NCI-H2171 (cell line): ENCODE measurements at regions not wholly inside any gene's neighbourhood (a gene's known extent, or its start where the extent isn't known, plus 50 kb on each side); places are given as distances from the start of the nearest gene placed in this dataset.

Experiments used
- DNase-seq: peaks from one replicate; lab custom pipeline; 2025; lab: John Stamatoyannopoulos, UW

DNA sequence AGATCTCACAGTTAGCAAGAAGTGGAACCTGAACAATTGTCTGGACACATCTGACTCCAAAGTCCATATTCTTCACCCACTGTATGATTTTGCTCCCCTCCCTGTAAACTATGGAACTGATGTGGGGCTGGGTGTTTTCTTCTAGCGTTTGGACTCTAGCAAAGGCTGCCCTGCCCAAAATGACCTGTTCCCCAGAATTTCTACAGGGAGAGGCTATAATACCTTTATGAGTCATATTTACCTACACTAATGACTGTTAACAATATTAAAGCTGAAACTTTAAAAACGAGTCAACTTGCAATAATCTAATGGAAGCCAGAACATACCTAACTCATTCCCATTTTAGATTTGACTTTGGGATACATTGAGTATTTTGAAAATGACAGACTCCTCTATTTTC is 531.2 kb upstream of the CFAP20DC start:
- no peak for DNase-seq

DNA sequence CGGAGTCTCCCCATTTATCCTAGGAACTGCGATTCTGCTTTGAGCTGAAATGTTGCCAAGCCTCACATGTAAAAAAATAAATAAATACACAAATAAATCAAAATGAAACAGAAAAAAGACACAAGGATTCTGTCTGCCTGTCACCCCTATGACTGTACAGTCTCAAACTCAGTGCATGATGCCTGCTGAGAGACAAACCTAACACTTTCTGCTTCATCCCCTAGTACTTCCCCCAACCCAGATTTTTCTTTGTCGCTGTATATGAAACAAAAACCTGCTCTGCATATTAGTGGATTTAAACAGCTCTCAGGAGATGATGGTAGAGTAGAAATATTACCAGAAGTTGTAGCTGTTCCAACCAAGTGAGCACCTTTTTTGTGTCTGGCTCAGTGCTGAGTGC is 530.7 kb upstream of the CFAP20DC start:
- no peak for DNase-seq

DNA sequence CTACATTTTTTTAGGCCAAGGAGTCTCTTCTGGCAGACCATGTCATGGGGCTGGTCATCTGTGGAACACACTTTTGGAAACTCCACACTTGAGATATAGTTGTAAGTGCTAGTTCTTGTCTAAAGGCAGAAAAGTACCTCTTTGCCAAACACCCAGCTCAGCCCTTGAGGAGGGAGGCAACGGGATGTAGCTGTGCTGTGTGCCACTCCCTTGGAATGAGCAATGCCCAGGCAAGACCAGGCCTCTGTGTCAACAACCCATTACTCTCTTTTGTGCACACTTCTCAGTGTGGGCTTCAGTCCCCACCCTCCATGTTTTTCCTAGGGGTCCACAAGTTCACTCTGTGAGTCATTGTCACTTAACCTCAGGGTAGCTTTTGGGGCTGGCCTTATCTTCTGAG is 528.3 kb upstream of the CFAP20DC start:
- DNase-seq = no peak

DNA sequence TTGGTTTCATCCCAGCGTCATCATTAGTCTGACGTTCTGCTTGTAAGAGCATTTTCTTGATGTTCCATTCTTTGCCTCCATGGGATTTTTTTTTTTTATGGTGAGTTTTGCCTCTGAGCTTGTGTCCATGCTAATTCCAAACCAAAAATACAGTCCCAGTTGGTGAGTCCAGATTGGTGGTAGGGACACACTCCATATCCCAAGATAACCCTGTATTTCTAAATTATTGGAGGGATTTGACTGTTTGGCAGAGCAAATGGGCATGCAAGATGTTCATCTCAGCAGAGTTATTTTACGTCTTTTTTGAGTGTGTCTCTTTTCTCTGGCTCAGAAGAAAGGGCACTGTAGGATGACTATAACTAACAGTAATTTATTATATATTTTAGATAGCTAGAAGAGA is 526.8 kb upstream of the CFAP20DC start:
- no peak for DNase-seq

DNA sequence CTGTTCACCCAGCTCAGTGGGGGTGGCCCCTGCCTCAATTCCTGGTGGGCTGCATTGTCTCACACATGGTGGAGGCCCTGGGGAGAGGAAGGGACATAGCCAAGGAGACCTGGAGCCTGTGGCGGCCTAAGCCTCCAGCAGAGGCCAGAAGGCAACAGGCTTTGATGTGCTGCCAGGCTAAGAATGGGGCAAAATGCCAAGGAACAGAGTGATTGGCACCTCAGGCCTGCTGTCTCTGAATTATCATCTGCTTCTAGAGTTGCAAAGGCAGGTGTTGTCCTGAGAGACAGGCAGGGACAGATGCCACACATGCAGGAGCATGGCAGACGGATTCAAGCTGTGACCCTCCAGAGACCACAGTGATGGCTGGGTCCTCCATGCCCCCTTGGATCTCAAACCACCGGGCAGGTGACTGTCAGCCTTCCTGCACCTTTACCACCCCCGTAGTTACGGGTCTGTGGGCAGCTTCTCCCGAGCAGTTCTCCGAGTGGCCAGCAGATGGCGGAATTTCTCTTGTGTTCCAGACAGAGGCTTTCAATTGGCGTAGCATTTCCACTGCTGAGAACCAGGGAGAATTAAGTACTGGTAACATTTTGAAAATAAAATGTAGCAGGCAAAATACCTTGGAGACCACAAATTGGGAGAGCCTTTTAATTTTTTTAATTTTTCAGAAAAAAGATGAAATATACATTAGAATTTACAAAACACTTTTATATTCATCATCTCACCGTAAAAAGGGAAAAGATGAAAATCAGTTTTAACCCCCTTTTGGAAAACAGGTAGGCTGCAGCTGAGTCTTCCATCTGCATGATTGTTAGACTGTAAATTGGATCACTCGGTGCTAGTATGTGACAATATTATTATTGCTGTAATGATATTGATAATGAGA is 525.5 kb upstream of the CFAP20DC start:
- DNase-seq = peak; percentile 88

DNA sequence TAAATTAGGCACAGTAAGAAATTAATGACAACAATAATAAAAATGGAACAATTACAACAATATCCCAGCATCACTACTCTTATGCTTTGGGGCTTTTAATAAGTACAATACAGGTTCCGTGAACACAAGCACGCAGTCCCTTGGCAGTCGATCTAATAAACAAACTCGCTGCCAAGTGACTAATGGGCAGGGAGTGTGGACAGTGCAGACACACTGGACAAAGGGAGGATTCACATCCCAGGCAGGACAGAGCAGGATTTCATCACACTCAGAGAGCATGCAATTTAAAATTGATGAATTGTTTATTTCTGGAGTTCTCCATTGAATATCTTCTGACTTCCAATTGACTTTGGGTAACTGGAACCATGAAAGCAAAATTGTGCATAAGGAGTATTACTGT is 524.1 kb upstream of the CFAP20DC start:
- DNase-seq = no peak

DNA sequence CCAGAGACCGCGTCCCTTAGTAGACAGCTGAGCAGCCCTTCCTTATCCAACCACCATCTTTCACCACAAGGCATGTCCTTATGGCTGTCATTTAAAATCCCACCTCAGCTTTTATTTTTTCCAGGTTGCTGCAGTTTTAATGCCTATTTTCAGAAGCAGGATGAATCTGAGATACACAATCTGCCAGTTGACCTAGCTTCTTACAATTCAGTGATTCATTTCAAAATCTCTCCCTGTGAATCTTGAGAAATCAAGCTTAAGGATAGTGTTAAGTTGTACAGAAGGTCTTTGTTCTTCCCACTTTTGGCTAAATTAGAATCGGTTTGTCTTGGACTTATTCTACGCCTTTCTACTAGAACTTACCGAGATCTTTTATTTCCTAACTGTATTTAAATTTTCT is 522.3 kb upstream of the CFAP20DC start:
- DNase-seq = no peak

DNA sequence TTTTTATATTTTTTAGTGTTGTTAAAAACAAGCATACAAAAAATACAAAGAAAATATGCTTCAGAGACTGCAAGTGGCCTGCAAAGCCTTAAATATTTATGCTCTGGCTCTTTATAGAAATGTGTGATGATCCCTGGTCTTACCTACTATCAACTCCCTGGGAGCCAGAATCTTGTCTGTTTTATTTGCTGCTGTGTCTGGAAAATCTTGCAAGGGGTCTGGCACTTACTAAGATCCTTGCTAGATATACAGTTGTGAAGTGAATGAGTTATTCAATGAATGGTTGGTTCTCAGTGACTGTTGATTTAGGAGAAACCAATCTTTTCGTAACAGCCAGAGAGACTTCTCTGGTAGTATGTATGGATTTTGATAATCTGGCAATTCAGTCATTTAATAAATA is 521.0 kb upstream of the CFAP20DC start:
- DNase-seq = no peak

DNA sequence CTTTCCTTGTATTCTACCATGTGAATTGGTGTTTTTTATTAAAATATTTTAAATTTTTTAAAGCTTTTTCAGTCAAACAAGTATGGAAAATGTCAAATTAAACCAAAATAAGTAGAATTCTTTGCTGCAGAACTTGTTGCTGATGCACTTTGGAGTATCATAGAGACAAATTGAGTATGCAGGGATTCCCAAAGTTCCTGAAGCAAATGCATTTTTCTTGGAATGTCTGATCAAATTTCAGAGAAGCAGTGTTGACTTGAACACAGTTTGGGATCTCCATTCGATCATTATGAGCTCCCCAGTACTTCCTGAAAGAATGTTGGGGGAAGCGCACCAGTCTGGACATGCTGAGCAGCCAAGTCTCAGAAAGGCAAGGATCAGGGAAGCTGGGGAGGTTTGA is 517.8 kb upstream of the CFAP20DC start:
- no peak for DNase-seq

DNA sequence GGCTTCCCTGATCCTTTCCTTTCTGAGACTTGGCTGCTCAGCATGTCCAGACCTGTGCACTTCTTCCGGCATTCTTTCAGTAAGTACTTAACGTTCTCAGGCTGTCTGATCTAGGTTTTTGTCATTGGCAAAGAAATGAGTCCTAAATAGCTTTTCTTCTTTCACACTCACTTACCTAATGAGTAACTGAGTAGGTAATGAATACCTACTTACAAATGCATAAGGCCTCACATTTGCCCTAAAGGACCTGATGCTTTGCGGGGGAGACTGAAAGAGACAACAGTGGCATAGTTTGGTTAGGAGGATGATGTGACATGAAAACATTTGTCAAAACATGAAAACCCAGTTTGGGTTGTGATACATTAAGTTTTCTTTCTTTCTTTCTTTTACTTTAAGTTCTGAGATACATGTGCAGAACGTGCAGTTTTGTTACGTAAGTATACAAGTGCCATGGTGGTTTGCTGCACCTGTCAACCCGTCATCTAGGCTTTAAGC is 516.7 kb upstream of the CFAP20DC start:
- DNase-seq = no peak

DNA sequence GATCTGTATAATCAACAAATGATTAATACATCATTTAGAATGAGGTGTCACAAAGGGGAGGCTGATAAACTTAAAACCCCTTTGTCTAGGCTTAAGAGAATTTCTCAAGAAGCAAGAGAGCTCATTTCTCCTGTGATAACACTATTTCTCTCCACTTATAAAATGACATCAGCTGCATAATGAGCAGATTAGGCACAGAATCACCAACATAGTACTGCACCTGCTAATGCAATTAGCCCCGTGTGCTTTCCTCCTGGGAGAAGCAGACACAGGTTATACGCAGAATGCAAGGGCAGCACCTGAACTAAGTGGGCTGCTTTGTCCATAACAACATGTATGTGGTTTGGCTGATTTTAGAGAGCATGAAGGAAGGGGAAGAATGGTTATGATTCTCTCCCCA is 515.3 kb upstream of the CFAP20DC start:
- DNase-seq = no peak

DNA sequence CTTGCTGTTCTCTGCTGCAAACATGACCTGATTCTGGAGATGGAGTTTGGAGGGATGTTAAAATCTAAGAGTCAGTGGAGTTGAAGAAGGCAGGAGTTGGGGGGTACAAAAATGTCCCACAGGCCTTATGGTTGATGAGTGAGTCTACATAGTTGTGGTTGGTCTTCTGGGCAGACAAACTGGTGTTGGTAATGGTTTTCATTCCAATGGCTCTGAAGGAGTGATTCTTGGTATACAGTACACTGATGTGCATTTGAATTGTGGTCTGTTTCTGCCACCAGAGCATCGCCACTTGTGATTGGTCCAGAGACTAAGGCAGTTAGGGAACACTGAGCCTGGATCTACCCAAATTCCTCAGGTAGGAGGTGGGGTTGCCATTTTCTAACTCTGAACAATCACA is 514.1 kb upstream of the CFAP20DC start:
- DNase-seq = no peak

DNA sequence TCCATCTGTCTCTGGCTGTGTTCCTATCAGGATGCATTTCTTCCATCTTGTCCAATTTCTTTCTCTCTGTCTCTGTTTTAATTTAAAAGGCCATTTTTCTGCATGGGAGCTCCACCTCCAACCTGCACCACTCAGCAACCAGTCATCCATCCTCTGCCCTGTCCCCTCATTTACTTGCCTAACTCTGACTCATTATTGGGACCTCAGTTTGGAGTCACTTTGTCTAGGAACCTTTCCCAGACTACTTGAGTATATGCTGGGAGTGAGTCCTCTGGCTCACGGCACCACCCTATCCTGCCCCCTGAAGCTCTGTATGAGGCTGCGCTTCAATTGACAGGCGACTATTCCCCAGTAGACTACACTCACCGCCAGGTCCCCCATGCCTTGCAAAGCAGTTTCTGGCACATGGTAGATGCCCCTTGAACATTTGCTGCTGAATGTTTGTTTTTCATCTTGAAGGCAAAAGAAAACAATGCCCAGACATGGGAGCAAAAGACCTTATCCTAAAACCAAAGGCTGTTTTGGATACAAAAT is 513.3 kb upstream of the CFAP20DC start:
- DNase-seq = no peak

DNA sequence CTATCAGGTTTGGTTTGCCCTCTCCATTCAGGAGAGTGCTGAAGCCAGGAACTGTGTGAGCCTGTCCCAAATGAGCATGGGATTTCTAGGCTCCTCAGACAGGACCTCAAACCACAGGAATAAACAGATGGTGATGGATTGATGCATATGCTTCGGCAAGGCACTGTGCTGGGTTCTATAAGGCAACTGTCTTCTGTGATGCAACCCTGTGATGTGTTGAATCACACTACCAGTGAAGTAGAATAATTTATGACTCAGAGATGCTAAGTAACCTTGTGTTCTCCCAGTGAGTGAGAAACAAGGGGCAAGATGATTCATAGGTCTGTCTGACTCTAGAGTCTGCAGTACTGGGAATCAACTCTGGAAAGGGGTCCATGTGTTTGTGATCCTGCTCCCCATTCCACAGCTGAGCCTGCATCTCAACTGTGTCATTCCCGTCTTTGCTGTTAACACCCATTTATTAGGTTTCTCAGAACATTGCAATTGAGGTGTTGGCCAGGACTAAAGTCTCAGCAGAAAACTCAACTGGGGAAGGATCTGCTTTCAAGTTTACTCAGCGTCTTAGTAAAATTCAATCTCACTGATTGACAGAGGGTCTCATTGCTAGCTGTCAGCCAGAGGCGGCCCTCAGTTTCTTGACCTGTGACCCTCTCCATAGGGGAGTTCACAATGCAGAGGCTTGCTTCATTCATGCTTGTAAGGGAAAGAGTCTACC is 510.1 kb upstream of the CFAP20DC start:
- no peak for DNase-seq

DNA sequence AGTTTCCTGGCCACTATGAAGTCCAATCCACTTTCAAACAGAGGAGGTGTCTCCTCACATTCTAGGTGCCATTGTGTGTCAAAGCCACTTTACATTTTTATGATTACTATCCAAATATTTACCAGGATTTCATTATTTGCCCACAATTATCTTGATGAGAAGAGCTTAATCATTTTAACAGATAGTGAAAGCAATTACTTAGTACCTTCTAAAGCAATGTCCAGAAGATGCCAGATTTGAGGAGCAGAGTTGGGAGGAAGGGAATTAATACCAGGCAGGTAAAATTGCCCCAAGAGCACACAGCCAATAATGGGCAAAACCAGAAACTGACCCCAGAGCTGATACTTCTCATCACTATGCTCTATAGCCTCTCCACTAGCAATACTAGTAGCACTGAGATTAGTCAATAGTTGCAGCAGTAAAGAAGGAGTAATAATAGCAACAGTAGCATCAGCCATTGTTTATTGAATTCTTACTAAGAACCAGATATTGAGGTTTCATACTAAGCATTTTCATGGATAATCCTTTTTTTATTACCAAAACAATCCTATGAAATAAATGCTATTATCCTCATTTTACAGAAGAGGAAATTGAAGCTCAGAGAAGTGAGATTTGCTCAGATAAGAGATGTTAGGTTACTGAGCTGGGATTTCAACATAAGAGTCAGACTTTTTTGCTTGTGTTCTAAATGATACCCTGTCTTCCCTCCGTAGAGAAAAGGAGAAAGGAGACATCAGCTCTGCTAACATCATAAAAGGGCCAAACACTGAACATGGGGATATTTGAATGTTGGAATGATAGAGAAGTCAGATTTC is 509.3 kb upstream of the CFAP20DC start:
- DNase-seq = no peak

DNA sequence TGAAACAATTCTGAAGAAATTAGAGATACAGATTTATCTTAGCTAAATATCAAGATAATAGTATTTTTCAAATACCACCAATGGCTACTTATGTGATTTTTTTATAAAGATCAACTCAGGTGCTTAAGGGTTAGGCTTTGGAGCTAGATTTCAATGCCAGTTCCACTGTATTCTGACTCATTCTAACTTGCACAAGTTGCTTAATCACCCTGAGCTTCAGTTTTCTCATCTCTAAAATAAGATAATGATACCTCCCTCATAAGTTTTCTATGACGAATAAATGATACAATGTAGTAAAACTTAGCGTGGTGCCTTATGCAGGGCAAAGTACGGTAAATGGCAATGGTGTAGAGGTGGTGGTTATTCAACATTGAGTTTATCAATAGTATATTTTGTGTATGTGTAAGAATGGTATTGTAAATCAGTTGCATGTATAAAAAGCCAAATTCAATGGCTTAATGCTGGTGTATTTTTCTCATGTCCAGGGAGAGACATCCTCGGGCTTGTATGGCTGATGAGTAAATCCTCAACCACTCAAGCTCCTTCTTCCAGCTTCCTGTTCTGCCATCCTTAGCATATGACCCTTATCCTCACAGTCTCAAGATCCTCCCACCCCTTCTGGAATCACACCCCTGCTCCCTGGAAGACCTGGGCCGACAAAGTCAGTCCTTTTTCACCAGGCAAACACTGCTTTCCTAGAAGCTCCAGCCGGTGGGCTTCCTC is 505.9 kb upstream of the CFAP20DC start:
- DNase-seq = no peak

DNA sequence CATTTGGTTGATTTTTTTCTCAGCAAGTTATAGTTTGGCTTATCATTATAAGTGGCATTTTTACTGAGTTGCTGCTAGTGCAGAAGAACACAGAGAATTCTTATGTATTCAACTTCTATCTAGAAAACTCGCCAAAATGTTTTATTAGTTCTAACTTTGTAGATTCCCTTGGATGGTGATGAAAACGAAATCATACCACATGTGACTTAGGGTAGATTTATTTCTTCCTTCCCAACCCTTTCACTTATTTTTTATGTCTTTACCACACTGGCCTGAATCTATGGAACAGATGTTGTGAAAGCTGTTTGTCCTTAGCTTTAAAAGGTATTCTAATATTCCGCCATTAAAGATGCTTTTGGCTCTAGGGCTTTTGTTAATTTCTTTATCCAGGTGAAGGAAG is 503.3 kb upstream of the CFAP20DC start:
- DNase-seq = no peak

DNA sequence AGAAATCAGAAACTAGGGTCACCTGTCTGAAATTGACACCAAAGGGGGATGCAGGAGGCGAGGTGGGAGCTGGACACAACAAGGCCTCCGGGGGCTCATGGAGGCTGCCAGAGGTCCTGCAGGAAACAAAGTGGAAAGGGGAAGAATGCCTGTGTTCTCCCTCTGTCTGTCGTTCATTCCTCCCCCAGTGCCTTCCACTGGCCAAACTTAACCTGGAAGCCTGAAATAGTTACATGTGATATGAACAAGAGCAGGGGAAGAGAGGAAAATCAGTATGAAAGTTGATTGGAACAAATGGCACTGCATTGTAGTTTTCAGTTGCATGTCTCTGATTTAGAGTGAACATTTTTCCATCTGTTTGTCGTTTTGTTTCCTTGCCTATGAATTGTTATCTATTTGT is 502.0 kb upstream of the CFAP20DC start:
- no peak for DNase-seq

DNA sequence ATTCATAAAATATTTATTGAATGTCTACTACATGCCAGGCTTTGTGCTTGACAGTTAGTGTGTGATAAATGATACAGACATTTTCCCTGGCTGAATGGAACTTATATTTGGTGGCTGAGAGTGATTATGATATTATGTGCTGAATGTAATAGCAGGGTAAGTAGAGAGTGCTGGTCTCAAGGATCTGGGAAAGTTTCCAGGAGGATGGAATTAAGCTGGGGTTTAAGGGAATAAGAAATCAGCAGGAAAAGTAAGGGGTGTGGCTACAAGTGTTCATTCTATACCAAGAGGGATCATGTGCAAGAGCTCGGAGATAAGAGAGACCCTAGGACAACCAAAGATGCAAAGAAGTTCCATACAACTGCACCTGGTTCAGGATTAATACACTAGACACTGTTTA is 500.1 kb upstream of the CFAP20DC start:
- no peak for DNase-seq

DNA sequence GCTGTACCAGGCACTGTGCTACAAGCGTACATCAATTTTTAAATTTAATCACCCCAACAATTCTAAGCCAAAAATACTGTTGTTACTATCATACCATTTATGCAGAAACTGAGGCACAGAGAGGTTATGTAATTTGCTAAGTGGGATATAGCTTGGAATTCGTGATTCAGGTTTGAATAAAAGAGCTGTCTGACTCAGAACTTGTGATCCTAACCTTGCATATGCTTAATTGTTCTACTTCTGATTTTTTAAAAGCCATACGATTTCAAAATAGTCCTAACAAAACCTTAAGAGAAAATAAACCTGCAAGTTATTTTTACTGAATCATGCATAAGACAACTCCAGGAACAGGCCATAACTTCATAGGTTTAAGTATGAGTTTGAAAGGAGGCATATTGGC is 498.0 kb upstream of the CFAP20DC start:
- no peak for DNase-seq

DNA sequence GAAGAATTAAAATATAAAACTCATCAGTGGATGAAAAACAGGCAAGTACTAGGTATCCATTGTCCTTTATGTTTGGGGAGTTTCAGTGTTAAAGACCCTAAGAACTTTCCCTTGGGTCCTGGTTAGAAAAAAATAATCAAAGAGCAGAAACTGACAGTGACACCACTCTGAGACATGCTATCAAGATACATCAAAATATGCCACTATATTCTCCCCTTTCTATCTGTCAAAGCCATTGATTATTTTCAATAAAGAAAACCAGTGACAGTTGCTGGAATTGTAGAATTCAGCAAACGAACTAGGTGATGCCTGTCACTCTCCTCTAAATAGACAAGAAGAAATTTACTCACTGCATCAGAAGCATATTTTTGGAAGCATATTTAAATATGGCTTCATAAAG is 496.7 kb upstream of the CFAP20DC start:
- no peak for DNase-seq

DNA sequence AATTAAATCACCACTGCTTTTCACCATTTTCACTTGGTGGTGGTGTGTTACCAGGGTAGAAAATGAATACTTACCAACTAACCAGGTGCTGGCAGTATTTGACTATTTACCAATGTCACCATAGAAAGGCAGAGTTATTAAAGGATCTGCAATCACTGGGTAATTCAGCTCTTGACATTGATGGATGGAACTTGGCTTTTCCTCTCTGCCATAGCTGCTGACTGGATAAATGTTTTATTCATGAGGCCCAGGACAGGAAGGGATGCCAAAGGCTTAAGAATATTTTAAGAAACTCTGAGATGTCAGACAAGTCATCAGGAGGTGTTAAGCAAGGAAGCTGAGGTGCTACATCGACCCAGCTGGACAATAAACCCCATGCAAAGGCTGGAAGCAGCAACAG is 495.5 kb upstream of the CFAP20DC start:
- no peak for DNase-seq
